GM18499 (cell line): ENCODE measurements at regions not wholly inside any gene's neighbourhood (a gene's known extent, or its start where the extent isn't known, plus 50 kb on each side); places are given as distances from the start of the nearest gene placed in this dataset.
"Not testable (repeated sequence)": the region's sequence is repeated elsewhere in the genome, so short reads cannot be mapped to it uniquely, and the experiment has no call there.

Source experiments
- ATAC-seq: cut with Tn5 transposase; IDR thresholded peaks from one replicate; pipeline ENCODE4 v1.9.1; 2021; ENCODE audit warnings: moderate number of reproducible peaks; ENCODE audit not compliant: insufficient read depth, unreplicated experiment

- ATAC-seq = no peak
Observed at GRCh38 chr2:13485256-13485655, 768.5 kb downstream of the TRIB2 start.

- no peak for ATAC-seq
Observed at GRCh38 chr2:13488965-13489364, 772.2 kb downstream of the TRIB2 start.

GRCh38 chr2:13492262-13492661, 775.5 kb downstream of the TRIB2 start:
- no peak for ATAC-seq

GRCh38 chr2:13495051-13495450, 778.3 kb downstream of the TRIB2 start:
- no peak for ATAC-seq

- ATAC-seq = no peak
Observed at GRCh38 chr2:13504808-13505207, 788.1 kb downstream of the TRIB2 start.

- no peak for ATAC-seq
Observed at GRCh38 chr2:13508671-13509070, 791.9 kb downstream of the TRIB2 start.

- ATAC-seq = no peak
Observed at GRCh38 chr2:13515254-13515653, 798.5 kb downstream of the TRIB2 start.

- no peak for ATAC-seq
Observed at GRCh38 chr2:13522096-13522495, 805.4 kb downstream of the TRIB2 start.

GRCh38 chr2:13522917-13523821, 806.4 kb downstream of the TRIB2 start:
- ATAC-seq = peak; percentile 77

GRCh38 chr2:13524492-13524891, 807.8 kb downstream of the TRIB2 start:
- no peak for ATAC-seq

GRCh38 chr2:13531735-13532410, 815.1 kb downstream of the TRIB2 start:
- ATAC-seq = not testable (repeated sequence)

GRCh38 chr2:13532781-13533523, 816.2 kb downstream of the TRIB2 start:
- not testable (repeated sequence) for ATAC-seq

- no peak for ATAC-seq
Observed at GRCh38 chr2:13533524-13533922, 816.8 kb downstream of the TRIB2 start.

GRCh38 chr2:13536941-13537340, 820.2 kb downstream of the TRIB2 start:
- no peak for ATAC-seq

- ATAC-seq = no peak
Observed at GRCh38 chr2:13537771-13538349, 821.1 kb downstream of the TRIB2 start.

GRCh38 chr2:13539296-13539695, 822.6 kb downstream of the TRIB2 start:
- no peak for ATAC-seq

- ATAC-seq = no peak
Observed at GRCh38 chr2:13542061-13542460, 825.3 kb downstream of the TRIB2 start.

- ATAC-seq = no peak
Observed at GRCh38 chr2:13542642-13543041, 825.9 kb downstream of the TRIB2 start.

- ATAC-seq = no peak
Observed at GRCh38 chr2:13543550-13543949, 826.8 kb downstream of the TRIB2 start.

- no peak for ATAC-seq
Observed at GRCh38 chr2:13545320-13545719, 828.6 kb downstream of the TRIB2 start.

GRCh38 chr2:13546131-13546530, 829.4 kb downstream of the TRIB2 start:
- ATAC-seq = no peak
